HG03520 (cell line): ENCODE measurements at regions not wholly inside any gene's neighbourhood (a gene's known extent, or its start where the extent isn't known, plus 50 kb on each side); places are given as distances from the start of the nearest gene placed in this dataset.
"Not testable (repeated sequence)": the region's sequence is repeated elsewhere in the genome, so short reads cannot be mapped to it uniquely, and the experiment has no call there.

Source experiments
- ATAC-seq: cut with Tn5 transposase; IDR thresholded peaks from one replicate; pipeline ENCODE4 v1.9.1; 2021; ENCODE audit warnings: mild to moderate bottlenecking, moderate library complexity; ENCODE audit not compliant: unreplicated experiment

DNA sequence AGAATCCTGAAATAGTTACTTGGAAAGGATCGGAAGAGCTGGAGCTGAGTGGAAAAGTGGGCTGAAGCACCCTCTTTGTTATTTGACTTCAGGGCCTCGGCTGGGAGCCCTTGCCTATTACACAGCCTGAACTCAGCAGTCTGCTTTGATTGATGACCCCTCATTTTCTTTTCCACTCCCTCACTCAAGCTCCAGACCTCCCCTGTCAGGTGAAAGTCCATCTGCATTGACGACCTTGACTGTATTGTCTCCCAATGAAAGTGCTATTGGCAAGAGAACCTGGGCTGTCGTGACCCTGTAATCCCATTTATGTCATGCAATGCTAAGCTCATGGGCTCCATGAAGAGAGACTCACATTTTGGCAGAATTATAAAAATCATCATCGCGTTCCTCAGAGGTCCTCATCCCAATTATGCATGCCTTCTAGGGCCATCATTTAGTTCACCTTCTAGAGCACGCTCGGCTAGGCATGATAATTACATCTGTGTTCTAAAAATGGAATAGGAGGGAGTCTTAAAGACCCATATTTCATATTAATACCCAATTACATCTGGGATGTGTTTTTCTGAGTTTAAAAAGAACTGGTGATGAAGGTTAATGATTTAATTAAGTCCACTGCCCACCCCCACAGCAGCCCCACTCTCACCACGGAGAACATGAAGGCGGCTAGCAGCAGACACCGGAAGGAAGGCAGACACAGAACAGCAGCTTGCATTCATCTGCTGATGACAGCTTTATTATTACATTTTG lies 472.5 kb downstream of the PID1 start:
- no peak for ATAC-seq

DNA sequence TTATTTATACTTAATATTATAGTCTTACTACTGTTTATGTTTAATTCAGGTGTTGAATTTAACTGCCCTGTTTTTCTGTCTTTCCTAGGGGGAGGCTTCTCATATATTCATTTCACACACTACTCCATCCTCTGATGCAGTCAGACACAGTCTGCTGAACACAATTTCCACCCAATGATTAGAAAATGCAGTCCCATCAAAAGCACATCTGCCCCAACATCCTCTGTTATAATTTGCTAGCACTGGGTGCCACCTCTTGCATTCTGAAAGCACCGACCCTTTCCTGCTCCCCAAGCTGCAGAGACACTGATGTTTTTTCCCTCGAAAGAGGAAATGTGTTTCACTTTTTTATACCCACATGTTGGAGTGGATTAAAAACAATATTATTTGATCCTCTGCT lies 474.7 kb downstream of the PID1 start:
- ATAC-seq: no peak

DNA sequence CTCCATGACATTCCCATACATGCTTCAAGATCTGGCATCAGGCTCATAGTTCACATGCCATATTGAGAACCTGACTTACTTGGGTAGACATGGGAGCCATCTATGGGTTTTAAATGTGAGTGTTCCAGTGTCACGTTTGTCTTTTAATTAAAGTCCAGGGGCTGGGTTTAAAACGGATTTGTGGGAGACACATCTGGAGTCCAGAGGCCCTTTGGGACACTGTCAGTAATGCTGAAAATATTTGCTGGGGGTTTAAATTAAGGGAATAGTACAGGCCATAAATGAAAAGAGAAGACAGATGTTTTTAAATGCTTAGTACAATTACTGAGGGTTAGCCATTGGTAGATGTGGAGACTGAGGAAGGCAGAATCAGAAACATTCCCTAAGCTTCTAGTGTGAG lies 478.0 kb downstream of the PID1 start:
- no peak for ATAC-seq

- ATAC-seq: no peak
These were observed 484.2 kb downstream of the PID1 start for GRCh38 chr2:228786901-228787300.

DNA sequence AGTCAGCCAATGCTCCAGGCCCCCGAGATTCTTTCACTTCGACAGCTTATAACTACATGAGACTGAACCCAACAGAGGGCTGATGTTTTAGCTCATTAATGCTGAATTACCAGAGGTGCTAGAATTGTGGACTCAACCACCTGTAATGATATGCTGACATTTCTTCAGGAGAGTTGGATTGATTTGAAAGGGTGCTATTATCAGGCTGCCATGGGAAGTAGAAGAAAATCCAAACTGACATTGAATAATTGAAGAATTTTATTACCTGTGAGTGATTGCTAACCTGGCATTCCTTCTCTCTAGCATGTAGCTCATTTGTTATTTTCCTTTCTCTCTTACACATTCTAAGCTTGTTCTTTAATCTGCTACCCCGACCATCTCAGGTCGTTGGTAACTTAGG lies 488.8 kb downstream of the PID1 start:
- no peak for ATAC-seq

DNA sequence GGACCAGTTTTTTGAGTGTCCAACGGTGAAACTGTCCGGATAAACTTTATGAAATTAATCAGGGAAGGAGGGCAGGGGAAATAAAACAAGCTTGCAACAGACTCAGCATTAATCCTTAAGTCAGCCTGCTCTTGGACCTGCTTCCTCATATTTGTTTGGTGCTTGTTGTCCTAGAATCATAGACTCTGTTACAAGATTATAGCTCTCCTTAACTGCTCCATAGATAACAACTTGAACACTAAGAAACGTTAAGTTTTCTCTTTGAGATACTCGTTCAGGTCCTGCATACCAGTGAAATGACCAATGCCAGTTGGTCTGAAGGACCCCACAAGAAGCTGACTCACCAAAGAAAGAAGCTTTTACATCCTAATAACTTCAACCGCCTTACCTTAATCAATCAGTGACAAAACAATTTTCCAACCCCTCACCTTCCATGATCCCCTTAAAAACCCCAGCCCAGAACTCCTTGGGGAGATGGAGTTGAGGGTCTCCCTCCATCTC lies 493.2 kb downstream of the PID1 start:
- ATAC-seq: no peak

GRCh38 chr2:228774548-228774947 lies 496.5 kb downstream of the PID1 start:
- no peak for ATAC-seq

DNA sequence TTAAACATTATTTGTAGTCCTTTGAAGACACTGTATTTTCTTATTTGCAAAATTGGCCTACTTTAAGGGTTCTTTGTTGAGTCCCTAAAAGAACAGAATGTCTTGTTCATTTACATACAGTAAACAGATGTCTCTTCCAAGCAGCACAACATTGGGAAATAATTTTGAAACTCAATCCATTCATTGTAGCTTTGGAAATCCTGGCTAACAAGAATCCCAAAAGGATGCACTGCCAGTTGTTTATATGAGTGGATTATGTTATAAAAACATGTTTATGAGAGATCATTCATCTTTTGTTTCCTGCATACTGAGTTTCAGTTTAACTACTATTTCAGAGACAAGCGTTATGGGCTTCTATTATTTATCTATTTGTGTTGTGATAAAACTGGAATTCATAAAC lies 499.3 kb downstream of the PID1 start:
- no peak for ATAC-seq

- ATAC-seq: no peak
These were observed 499.8 kb downstream of the PID1 start for GRCh38 chr2:228771315-228771714.

DNA sequence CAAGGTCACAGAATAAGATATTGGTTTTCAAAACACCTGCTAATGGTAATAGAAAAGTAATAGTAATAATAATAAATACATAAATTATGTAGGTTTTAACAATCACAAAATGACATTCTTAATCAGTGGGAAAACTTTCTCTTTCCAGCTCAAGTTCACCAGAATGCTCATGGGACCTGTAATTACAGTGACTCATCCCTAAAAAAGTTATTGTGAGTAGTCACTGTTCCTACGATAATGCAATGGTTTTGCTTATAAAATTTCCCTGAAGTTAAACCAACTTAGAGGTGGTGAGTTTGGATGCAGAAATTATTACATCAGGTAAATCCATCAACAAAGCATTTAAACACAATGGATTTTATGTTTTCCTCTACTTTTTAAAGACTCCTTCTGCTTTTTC lies 502.3 kb downstream of the PID1 start:
- ATAC-seq: no peak

- not testable (repeated sequence) for ATAC-seq
These were observed 502.9 kb downstream of the PID1 start for GRCh38 chr2:228768141-228768540.

DNA sequence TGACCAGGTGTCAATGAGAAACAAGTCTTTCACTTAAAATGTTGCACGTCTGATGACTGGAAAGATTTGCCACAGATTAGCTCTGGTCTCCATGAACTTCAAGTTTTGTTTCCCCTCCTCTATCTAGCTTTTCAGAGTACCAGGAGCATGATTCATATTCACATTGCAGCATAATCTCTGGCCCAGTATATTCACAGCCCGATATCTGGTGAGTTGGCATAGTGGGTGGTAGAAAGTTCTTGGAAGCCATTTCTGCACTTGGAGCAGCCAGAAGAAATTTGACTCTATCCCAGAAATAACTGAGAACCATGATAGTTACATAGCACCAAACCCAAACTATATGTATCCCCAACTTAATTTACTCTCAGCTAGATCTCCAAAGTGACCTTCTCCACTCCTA lies 503.9 kb downstream of the PID1 start:
- no peak for ATAC-seq

GRCh38 chr2:228763379-228763981 lies 507.6 kb downstream of the PID1 start:
- ATAC-seq: no peak

GRCh38 chr2:228762565-228762964 lies 508.5 kb downstream of the PID1 start:
- no peak for ATAC-seq

DNA sequence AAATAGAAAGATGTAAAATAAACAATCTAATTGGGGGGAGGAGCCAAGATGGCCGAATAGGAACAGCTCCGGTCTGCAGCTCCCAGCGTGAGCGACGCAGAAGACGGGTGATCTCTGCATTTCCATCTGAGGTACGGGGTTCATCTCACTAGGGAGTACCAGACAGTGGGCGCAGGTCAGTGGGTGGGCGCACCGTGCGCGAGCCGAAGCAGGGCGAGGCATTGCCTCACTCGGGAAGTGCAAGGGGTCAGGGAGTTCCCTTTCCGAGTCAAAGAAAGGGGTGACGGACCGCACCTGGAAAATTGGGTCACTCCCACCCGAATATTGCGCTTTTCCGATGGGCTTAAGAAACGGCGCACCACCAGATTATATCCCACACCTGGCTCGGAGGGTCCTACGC lies 515.4 kb downstream of the PID1 start:
- not testable (repeated sequence) for ATAC-seq

- ATAC-seq: no peak
These were observed 523.6 kb downstream of the PID1 start for GRCh38 chr2:228747483-228747882.

DNA sequence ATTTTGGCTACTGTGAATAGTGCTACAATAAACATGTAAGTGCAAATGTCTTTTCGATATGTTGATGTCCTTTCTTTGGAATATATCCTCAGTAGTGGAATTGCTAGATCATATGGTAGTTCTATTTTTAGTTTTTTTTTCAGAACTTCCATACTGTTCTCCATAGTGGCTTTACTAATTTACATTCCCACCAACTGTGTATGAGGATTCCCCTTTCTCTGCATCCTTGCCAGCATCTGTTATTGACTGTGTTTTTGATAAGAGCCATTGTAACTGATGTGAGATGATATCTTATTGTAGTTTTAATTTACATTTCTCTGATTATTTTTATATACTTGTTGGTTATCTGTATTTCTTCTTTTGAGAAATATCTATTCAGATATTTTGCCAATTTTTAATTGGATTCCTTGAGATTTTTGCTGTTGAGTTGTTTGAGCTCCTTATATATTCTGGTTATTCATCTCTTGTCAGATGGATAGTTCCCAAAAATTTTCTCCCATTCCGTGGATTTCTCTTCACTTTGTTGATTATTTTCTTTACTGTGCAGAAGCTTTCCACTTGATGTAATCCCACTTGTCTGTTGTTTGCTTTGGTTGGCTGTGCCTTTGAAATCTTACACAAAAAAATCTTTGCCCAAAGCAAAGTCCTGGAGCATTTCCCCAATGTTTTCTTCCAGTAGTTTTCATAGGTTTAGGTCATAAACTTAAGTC lies 532.3 kb downstream of the PID1 start:
- no peak for ATAC-seq

GRCh38 chr2:228735697-228736096 lies 535.4 kb downstream of the PID1 start:
- ATAC-seq: no peak

DNA sequence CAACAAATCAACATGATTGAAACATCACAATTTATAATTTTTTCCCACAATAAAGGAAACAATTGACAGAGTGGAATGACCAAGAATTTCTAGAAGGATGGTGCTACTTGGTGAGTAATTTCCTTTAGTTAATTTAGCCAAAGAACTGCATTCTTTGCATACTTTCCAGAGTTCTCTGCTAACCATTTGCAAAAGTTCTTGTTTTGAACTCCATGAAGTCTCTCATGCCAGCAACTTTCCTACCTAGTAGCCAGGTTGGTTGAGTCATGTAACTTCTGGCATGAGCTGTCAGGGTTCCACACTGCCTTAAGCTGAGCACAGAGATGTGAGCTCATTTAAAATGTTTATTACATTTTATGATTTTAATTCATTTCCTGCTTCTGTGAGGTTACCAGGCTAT lies 539.6 kb downstream of the PID1 start:
- no peak for ATAC-seq

- no peak for ATAC-seq
These were observed 542.1 kb downstream of the PID1 start for GRCh38 chr2:228728961-228729360.

GRCh38 chr2:228725031-228725430 lies 543.5 kb upstream of the SPHKAP start:
- no peak for ATAC-seq

DNA sequence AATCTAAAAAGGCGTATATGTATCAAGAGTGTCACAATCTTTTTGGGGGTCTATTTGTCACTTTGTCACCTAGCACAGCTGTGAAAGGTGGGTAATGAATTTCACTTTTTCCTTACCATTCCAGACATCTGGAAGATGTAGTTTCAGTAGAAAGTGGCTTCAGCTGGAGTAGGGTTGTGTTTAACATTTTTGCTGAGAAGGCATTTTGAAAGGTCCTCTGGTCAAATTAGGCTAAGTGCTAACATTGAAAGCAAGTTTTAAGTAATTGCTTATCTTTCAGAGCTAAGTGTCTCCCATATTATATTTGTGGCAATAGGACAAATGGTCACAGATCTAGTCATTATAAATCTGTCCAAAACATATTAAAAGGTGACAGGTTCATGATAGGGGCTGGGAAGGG lies 542.1 kb upstream of the SPHKAP start:
- ATAC-seq: no peak
